Motor neuron (in vitro differentiated cells): ENCODE measurements at regions not wholly inside any gene's neighbourhood (a gene's known extent, or its start where the extent isn't known, plus 50 kb on each side); places are given as distances from the start of the nearest gene placed in this dataset.
"Not testable (repeated sequence)": the region's sequence is repeated elsewhere in the genome, so short reads cannot be mapped to it uniquely, and the experiment has no call there.

ENCODE experiments used
- ATAC-seq, 8 experiments: fragments of 200-7000 bp; cut with Tn5 transposase; replicated peaks in 6 of 8; 2 replicates each; pipeline ENCODE4 v1.8.0; 2021; ENCODE audit warnings: mild to moderate bottlenecking in 8 of 8, moderate library complexity in 8 of 8
- H3K27ac ChIP-seq, 2 donors: fragments of 250-450 bp; sonication (Bioruptor Pico); 2 replicates each; pipeline ENCODE4 v1.9.0; 2021; ENCODE audit warnings: antibody characterized with exemption in 2 of 2, mild to moderate bottlenecking in 2 of 2, moderate library complexity in 1 of 2
- H3K4me1 ChIP-seq, 2 donors: fragments of 250-450 bp; sonication (Bioruptor Pico); replicated peaks in 1 of 2; 2 replicates each; pipeline ENCODE4 v1.6.1; 2021; ENCODE audit warnings: antibody characterized with exemption in 2 of 2, mild to moderate bottlenecking in 2 of 2, moderate library complexity in 1 of 2
- H3K4me3 ChIP-seq, 5 donors: fragments of 250-450 bp; sonication (Bioruptor Pico); 2 replicates each; pipeline ENCODE4 v1.9.0; 2021; ENCODE audit warnings: antibody characterized with exemption in 5 of 5, mild to moderate bottlenecking in 5 of 5, moderate library complexity in 4 of 5
- WGBS, 10 experiments: fragments of 450-650 bp; shearing (Covaris generic); methylation state at CpG; one replicate each; pipeline ENCODE4 v1.0.0; 2022; 5-methylcytosine and 5-hydroxymethylcytosine counted together
- in situ Hi-C, 9 experiments: fragments of 400-800 bp; cut with MboI; loops; one replicate each; pipeline ENCODE4 v1.15.0; 2021; ENCODE audit warnings: low sequenced_read_pairs in 9 of 9, low pct_unique_long_range_greater_than_20kb in 2 of 9; ENCODE audit not compliant: unreplicated experiment in 9 of 9

- in situ Hi-C loops, result no loop called here
- Histone ChIP-seq H3K4me1 (no peaks in the 10 kb centered on the region), H3K4me3 (no peak overlapping the region), H3K27ac (no peak overlapping the region)
- WGBS, 10 experiments, result 38 to 100% (median 83%) methylated on average over 2 to 3 of the region's 3 CpGs; no CpG with 5 or more reads in 2 of the 10 experiments
- no peak for ATAC-seq
Measured at GRCh38 chr6:105873799-105874198, 212.3 kb upstream of the PRDM1 start.

- ATAC-seq, result peak in 1 of 8 experiments; percentile 56
- Histone ChIP-seq H3K27ac (no peak overlapping the region), H3K4me1 (no peaks in the 10 kb centered on the region), H3K4me3 (no peak overlapping the region)
- in situ Hi-C loops, result no loop called here
- 47 to 93% (median 69%) methylated on average over 2 of the region's 2 CpGs; no CpG with 5 or more reads in 4 of the 10 experiments for WGBS, 10 experiments
Measured at GRCh38 chr6:105873211-105873704, 212.9 kb upstream of the PRDM1 start.

GRCh38 chr6:105872249-105872648 lies 213.9 kb upstream of the PRDM1 start:
- H3K4me1 ChIP-seq, result no peaks in the 10 kb centered on the region
- in situ Hi-C loops, result no loop called here
- H3K4me3 ChIP-seq, result no peak overlapping the region
- ATAC-seq, result no peak
- WGBS, 10 experiments, result 55 to 100% (median 89%) methylated on average over 2 to 4 of the region's 4 CpGs
- no peak overlapping the region for H3K27ac ChIP-seq

GRCh38 chr6:105871542-105871941 lies 214.6 kb upstream of the PRDM1 start:
- in situ Hi-C loops, result no loop called here
- WGBS, 10 experiments, result 80 to 100% (median 93%) methylated on average over 2 to 5 of the region's 5 CpGs; no CpG with 5 or more reads in 1 of the 10 experiments
- no peak for ATAC-seq
- Histone ChIP-seq H3K4me1 (no peaks in the 10 kb centered on the region), H3K4me3 (no peak overlapping the region), H3K27ac (no peak overlapping the region)

GRCh38 chr6:105869835-105870440 lies 216.2 kb upstream of the PRDM1 start:
- 51 to 100% (median 73%) methylated on average over 1 to 5 of the region's 5 CpGs; no CpG with 5 or more reads in 1 of the 10 experiments for WGBS, 10 experiments
- Histone ChIP-seq H3K4me1 (no peaks in the 10 kb centered on the region), H3K4me3 (no peak overlapping the region), H3K27ac (no peak overlapping the region)
- in situ Hi-C loops, result no loop called here
- ATAC-seq, result no peak

- WGBS, 10 experiments, result 82 to 100% (median 96%) methylated on average over 1 to 2 of the region's 2 CpGs; no CpG with 5 or more reads in 5 of the 10 experiments
- in situ Hi-C loops, result no loop called here
- H3K4me3 ChIP-seq, result no peak overlapping the region
- H3K27ac ChIP-seq, result no peak overlapping the region
- no peaks in the 10 kb centered on the region for H3K4me1 ChIP-seq
- ATAC-seq, result no peak
Measured at GRCh38 chr6:105868823-105869460, 217.2 kb upstream of the PRDM1 start.

- WGBS, 10 experiments, result 32 to 79% (median 64%) methylated on average over 1 to 2 of the region's 2 CpGs; no CpG with 5 or more reads in 3 of the 10 experiments
- Histone ChIP-seq H3K27ac (no peak overlapping the region), H3K4me1 (no peaks in the 10 kb centered on the region), H3K4me3 (no peak overlapping the region)
- no peak for ATAC-seq
- in situ Hi-C loops, result no loop called here
Measured at GRCh38 chr6:105867821-105868220, 218.3 kb upstream of the PRDM1 start.

- no peak overlapping the region for H3K4me3 ChIP-seq
- in situ Hi-C loops, result no loop called here
- no peak for ATAC-seq
- WGBS, 10 experiments, result 76 to 93% (median 83%) methylated on average over 1 to 5 of the region's 5 CpGs; no CpG with 5 or more reads in 1 of the 10 experiments
- H3K27ac ChIP-seq, result no peak overlapping the region
- no peaks in the 10 kb centered on the region for H3K4me1 ChIP-seq
Measured at GRCh38 chr6:105867277-105867676, 218.9 kb upstream of the PRDM1 start.

- ATAC-seq, result no peak
- no peak overlapping the region for H3K27ac ChIP-seq
- no peaks in the 10 kb centered on the region for H3K4me1 ChIP-seq
- in situ Hi-C loops, result no loop called here
- WGBS, 10 experiments, result 45 to 97% (median 91%) methylated on average over 2 to 5 of the region's 5 CpGs
- no peak overlapping the region for H3K4me3 ChIP-seq
Measured at GRCh38 chr6:105862936-105863607, 223.1 kb upstream of the PRDM1 start.

- in situ Hi-C loops, H3K27ac ChIP-seq, H3K4me1 ChIP-seq, ATAC-seq, H3K4me3 ChIP-seq: not testable (repeated sequence)
Measured at GRCh38 chr6:105860927-105861326, 225.2 kb upstream of the PRDM1 start.

- H3K4me3 ChIP-seq, result no peak overlapping the region
- no peak overlapping the region for H3K27ac ChIP-seq
- no peak for ATAC-seq
- WGBS, 10 experiments, result 75 to 100% (median 100%) methylated on average over 1 of the region's 1 CpG; no CpG with 5 or more reads in 3 of the 10 experiments
- no peaks in the 10 kb centered on the region for H3K4me1 ChIP-seq
- in situ Hi-C loops, result no loop called here
Measured at GRCh38 chr6:105859457-105859856, 226.7 kb upstream of the PRDM1 start.

- H3K4me3 ChIP-seq, in situ Hi-C loops, ATAC-seq, H3K4me1 ChIP-seq, H3K27ac ChIP-seq: not testable (repeated sequence)
- 83 to 100% (median 97%) methylated on average over 1 to 3 of the region's 3 CpGs; no CpG with 5 or more reads in 6 of the 10 experiments for WGBS, 10 experiments
Measured at GRCh38 chr6:105858639-105859038, 227.5 kb upstream of the PRDM1 start.

GRCh38 chr6:105855433-105855832 lies 230.7 kb upstream of the PRDM1 start:
- ATAC-seq, result no peak
- H3K4me3 ChIP-seq, result no peak overlapping the region
- in situ Hi-C loops, result no loop called here
- no peak overlapping the region for H3K27ac ChIP-seq
- 90 to 100% (median 97%) methylated on average over 3 to 7 of the region's 7 CpGs; no CpG with 5 or more reads in 2 of the 10 experiments for WGBS, 10 experiments
- no peaks in the 10 kb centered on the region for H3K4me1 ChIP-seq
